ENCODE measurements at regions not wholly inside any gene's neighbourhood (a gene's known extent, or its start where the extent isn't known, plus 50 kb on each side); places are given as distances from the start of the nearest gene placed in this dataset.

DNA sequence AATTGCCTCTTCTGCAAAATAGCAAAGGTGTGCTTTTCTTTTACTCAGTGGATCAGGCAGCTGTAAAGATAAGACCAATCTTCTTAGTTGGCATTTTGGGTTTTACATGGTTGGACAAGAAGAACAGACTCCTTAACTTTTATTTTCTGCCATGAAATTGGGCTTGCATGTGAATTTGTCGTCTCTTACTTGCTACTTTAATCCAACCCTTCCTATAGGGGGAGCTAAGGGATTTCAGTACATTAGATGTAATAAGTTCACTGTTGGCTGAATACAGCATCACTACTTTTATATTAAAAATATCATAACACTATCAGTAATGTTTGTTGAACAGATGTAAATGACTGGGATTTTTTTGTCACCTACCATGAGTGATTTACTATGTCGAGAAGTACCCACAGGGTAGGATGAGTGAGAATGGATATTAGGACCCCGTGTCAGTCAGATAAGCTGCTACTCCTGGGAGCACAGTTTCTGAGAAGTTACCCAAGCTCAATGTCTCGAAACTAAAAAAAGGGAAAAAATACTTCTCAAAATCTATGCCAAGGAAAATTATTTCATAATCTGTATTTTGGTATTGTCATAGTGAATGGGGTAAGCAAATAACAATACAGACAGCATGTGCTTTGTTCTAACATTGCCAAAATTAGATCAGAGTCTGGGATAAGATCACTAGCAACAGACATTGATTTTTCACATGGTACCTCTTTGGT is 127.4 kb upstream of the AGR3 start:
- no peaks in the 10 kb centered on the region for H3K4me1 ChIP-seq
- H3K9me3 ChIP-seq: no peaks in the 10 kb centered on the region
- no peaks in the 10 kb centered on the region for H3K36me3 ChIP-seq (ENCODE audit: low read depth, missing control alignments)
- no peak for TF ChIP-seq POLR2A (IDR thresholded peaks at IDR 0.05)
- TF ChIP-seq, protein P1, sequence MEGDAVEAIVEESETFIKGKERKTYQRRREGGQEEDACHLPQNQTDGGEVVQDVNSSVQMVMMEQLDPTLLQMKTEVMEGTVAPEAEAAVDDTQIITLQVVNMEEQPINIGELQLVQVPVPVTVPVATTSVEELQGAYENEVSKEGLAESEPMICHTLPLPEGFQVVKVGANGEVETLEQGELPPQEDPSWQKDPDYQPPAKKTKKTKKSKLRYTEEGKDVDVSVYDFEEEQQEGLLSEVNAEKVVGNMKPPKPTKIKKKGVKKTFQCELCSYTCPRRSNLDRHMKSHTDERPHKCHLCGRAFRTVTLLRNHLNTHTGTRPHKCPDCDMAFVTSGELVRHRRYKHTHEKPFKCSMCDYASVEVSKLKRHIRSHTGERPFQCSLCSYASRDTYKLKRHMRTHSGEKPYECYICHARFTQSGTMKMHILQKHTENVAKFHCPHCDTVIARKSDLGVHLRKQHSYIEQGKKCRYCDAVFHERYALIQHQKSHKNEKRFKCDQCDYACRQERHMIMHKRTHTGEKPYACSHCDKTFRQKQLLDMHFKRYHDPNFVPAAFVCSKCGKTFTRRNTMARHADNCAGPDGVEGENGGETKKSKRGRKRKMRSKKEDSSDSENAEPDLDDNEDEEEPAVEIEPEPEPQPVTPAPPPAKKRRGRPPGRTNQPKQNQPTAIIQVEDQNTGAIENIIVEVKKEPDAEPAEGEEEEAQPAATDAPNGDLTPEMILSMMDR (IDR thresholded peaks at IDR 0.05): no peak
- no peak for DNase-seq
- H3K27me3 ChIP-seq: no peaks in the 10 kb centered on the region
- WGBS, 2 donors: 78 to 89% methylated on average over 4 of the region's 4 CpGs
- no peak overlapping the region for H3K4me3 ChIP-seq
- intact Hi-C loops (cut with DNase I; ENCODE audit: low total_unique reads): no loop called here
- no peak overlapping the region for H3K27ac ChIP-seq

DNA sequence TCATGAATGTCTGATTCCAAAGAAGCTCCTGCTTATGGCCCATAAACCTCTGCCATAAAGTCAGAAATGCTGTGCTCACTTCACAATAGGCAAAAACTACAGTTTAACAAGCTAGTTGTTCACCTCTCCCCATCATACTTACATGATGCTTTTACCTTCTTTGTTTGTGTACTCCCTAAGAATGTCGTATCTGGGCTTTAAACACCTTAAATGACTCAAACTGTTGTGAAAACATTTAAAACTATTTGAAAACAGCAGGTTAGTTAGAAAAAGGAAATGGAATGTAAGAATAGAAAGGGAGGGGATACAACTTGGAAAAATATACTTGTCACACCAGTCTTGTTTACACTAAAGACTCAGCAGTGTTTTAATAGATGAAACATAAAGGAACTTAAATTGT is 128.2 kb upstream of the AGR3 start:
- H3K27me3 ChIP-seq: no peaks in the 10 kb centered on the region
- 74 to 91% methylated on average over 1 of the region's 1 CpG for WGBS, 2 donors
- no peak for TF ChIP-seq POLR2A (IDR thresholded peaks at IDR 0.05)
- intact Hi-C loops (cut with DNase I; ENCODE audit: low total_unique reads): no loop called here
- H3K4me1 ChIP-seq: no peaks in the 10 kb centered on the region
- no peak overlapping the region for H3K4me3 ChIP-seq
- no peak overlapping the region for H3K27ac ChIP-seq
- H3K9me3 ChIP-seq: no peaks in the 10 kb centered on the region
- DNase-seq: no peak
- H3K36me3 ChIP-seq (ENCODE audit: low read depth, missing control alignments): no peaks in the 10 kb centered on the region

DNA sequence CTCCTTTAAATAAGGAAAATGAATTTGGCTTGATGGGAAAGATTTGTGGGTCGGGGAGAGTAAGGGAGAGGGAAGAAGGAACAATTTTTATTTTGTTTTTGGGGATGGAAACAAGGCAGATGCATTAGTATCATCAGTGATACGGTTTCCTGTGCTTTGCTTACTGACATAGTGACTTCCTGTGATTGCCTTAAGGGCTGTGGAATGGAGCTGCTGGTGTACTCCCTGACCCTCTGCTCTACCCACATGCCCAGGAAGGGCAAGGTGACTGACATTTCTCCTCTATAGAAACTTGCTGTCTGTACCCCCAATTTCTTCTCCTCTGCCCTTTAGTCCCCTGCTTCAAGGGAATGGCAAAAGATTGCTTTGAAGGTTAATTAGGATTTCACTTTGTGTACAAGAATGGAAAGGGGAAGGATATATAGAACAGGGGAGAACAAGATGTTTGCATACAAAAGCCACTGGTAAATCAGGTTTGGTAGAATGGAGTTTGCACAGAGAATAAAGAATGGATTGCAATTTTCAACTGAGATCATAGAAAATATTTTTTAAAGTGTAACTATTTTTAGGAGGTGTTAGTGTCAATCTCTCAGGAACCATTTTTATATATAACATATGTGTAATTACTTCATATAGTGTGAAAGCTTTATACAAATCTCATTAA is 129.0 kb upstream of the AGR3 start:
- H3K4me3 ChIP-seq: no peak overlapping the region
- no peaks in the 10 kb centered on the region for H3K9me3 ChIP-seq
- H3K4me1 ChIP-seq: no peaks in the 10 kb centered on the region
- TF ChIP-seq POLR2A (IDR thresholded peaks at IDR 0.05): no peak
- TF ChIP-seq, protein P1 (IDR thresholded peaks at IDR 0.05): no peak
- no peaks in the 10 kb centered on the region for H3K27me3 ChIP-seq
- DNase-seq: no peak
- H3K36me3 ChIP-seq (ENCODE audit: low read depth, missing control alignments): no peaks in the 10 kb centered on the region
- no peak overlapping the region for H3K27ac ChIP-seq
- intact Hi-C loops (cut with DNase I; ENCODE audit: low total_unique reads): no loop called here
- 77 to 80% methylated on average over 2 of the region's 2 CpGs for WGBS, 2 donors

DNA sequence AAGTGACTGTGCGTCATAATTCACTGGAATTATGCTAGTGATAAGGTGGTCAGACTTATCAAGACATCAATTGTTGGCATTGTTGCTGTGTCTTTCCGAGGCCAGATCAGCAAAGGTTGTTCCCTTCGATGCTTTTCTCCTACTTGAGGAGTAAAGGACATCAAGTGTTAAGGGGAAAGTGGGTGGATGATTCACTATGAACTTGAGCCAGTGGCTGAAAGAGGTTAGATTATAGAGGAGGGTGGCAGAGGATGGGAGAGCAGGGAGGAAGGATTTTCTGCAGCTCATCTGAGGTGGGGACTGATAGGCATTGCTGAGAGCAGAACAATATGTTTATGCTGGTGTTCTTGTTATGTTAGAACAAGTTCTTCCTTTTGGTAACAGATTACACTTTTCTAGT is 131.4 kb upstream of the AGR3 start:
- DNase-seq: no peak
- no peaks in the 10 kb centered on the region for H3K9me3 ChIP-seq
- H3K4me1 ChIP-seq: no peaks in the 10 kb centered on the region
- no peaks in the 10 kb centered on the region for H3K36me3 ChIP-seq (ENCODE audit: low read depth, missing control alignments)
- no peak overlapping the region for H3K27ac ChIP-seq
- intact Hi-C loops (cut with DNase I; ENCODE audit: low total_unique reads): no loop called here
- 48 to 79% methylated on average over 3 of the region's 3 CpGs for WGBS, 2 donors
- H3K4me3 ChIP-seq: no peak overlapping the region
- H3K27me3 ChIP-seq: no peaks in the 10 kb centered on the region
- TF ChIP-seq, protein P1 (IDR thresholded peaks at IDR 0.05): no peak
- TF ChIP-seq POLR2A (IDR thresholded peaks at IDR 0.05): no peak

DNA sequence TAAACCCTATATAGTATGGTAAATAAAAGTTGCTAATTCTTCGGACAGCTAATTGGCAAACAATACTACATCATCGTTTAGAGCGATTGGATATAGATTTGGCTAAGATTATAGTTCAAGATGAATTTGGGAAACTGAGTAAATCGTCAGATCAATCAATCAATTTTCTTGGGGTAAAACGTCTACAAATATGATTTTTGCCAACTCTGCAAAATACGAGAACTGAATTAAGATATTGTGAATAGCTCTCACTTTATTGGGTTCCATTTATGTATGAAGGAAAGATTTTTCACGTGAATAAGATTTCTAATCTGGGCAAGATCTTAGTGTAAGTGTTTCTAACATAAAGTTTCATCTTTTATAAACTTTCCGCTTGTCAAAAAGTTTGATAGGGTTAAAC is 132.9 kb upstream of the AGR3 start:
- Histone ChIP-seq H3K36me3 (ENCODE audit: low read depth, missing control alignments) (no peaks in the 10 kb centered on the region), H3K27ac (no peak overlapping the region), H3K4me3 (no peak overlapping the region), H3K27me3 (no peaks in the 10 kb centered on the region), H3K4me1 (no peaks in the 10 kb centered on the region), H3K9me3 (no peaks in the 10 kb centered on the region)
- intact Hi-C loops (cut with DNase I; ENCODE audit: low total_unique reads): no loop called here
- WGBS, 2 donors: 92 to 97% methylated on average over 8 of the region's 8 CpGs
- DNase-seq: no peak
- TF ChIP-seq POLR2A (IDR thresholded peaks at IDR 0.05): no peak
- TF ChIP-seq, protein P1 (IDR thresholded peaks at IDR 0.05): no peak
